HCT116 (cell line): ENCODE measurements at regions not wholly inside any gene's neighbourhood (a gene's known extent, or its start where the extent isn't known, plus 50 kb on each side); places are given as distances from the start of the nearest gene placed in this dataset.

ENCODE experiments used
- ATAC-seq: fragments of 200-7000 bp; cut with Tn5 transposase; 2 replicates; pipeline ENCODE4 v1.9.1; 2020; ENCODE audit warnings: mild to moderate bottlenecking, moderate library complexity
- BruUV-seq: library from RNA; stranded (reverse); fragments of 400-500 nt; replicated peaks from 2 replicates; lab custom pipeline; 2021; lab: Mats Ljungman, UMichigan
- CTCF ChIA-PET: fragments of 300-600 bp; sonication (Branson Sonifier 250); formaldehyde crosslinking; loops from one replicate; lab custom pipeline; 2021; ENCODE audit warnings: antibody characterized with exemption; lab: Charles Lee
- POLR2A ChIA-PET: fragments of 300-600, 350-600 bp; sonication (Branson Sonifier 250); formaldehyde crosslinking; loops from one replicate; lab custom pipeline; 2021; ENCODE audit warnings: antibody characterized with exemption; lab: Charles Lee
- RAD21 ChIA-PET, 2 experiments: fragments of 300-600 bp; sonication (Branson Sonifier 250); formaldehyde crosslinking; loops; one replicate each; lab custom pipeline; 2023; ENCODE audit warnings: low total read pairs in 2 of 2; ENCODE audit not compliant: uncharacterized antibody in 2 of 2, unreplicated experiment in 2 of 2, low non-redundant PET in 1 of 2; lab: Charles Lee
- DNase-seq: peaks from one replicate; pipeline ENCODE4 v3.0.0-alpha.2; 2010; ENCODE audit warnings: low read depth, low spot score
- H2AFZ ChIP-seq: fragments of 200-600 bp; shearing (Covaris generic), sonication (generic); 2 replicates; pipeline ENCODE4 v1.6.1; 2017; ENCODE audit warnings: low read depth, mixed run types, mixed read lengths, antibody characterized with exemption, low read length; ENCODE audit not compliant: poor library complexity, severe bottlenecking
- H3K27ac ChIP-seq: 2 replicates; pipeline ENCODE4 v1.5.1; 2012; ENCODE audit warnings: low read depth, low read length
- H3K27me3 ChIP-seq: fragments of 200-600 bp; sonication (generic); 2 replicates; pipeline ENCODE4 v1.6.1; 2016; ENCODE audit warnings: mixed run types, low read length, mixed read lengths; ENCODE audit not compliant: insufficient read depth
- H3K36me3 ChIP-seq, 2 experiments: fragments of 200-500 bp in 1 of 2; fragments of 200-600 bp in 1 of 2; sonication (Bioruptor generic) in 1 of 2; sonication (generic) in 1 of 2; 2 replicates each; pipeline versions ENCODE4 v1.5.1 to v1.6.1; 2014 to 2016; ENCODE audit warnings: low read length in 2 of 2, inconsistent platforms in 1 of 2, mixed read lengths in 1 of 2, mixed run types in 1 of 2; ENCODE audit not compliant: insufficient read depth in 2 of 2, control insufficient read depth in 1 of 2
- H3K4me1 ChIP-seq, 2 experiments: fragments of 200-600 bp in 1 of 2; sonication (generic) in 1 of 2; 2 replicates each; pipeline versions ENCODE4 v1.5.1 to v1.6.1; 2012 to 2017; ENCODE audit warnings: low read length in 2 of 2, inconsistent platforms in 1 of 2, mild to moderate bottlenecking in 1 of 2, mixed read lengths in 1 of 2, mixed run types in 1 of 2, moderate library complexity in 1 of 2; ENCODE audit not compliant: insufficient read depth in 2 of 2, control insufficient read depth in 1 of 2
- H3K4me2 ChIP-seq: fragments of 200-600 bp; sonication (generic); 2 replicates; pipeline ENCODE4 v1.6.1; 2017; ENCODE audit warnings: mixed run types, low read length, mixed read lengths
- H3K4me3 ChIP-seq, 2 experiments: fragments of 200-600 bp in 1 of 2; sonication (generic) in 1 of 2; replicated peaks in 1 of 2; 2 replicates each; pipeline ENCODE4 v1.5.1; 2011 to 2016; ENCODE audit warnings: low read length in 2 of 2, control low read depth in 1 of 2, low read depth in 1 of 2, mild to moderate bottlenecking in 1 of 2, mixed read lengths in 1 of 2, mixed run types in 1 of 2
- H3K79me2 ChIP-seq: fragments of 200-600 bp; sonication (generic); 2 replicates; pipeline ENCODE4 v1.6.1; 2017; ENCODE audit warnings: mild to moderate bottlenecking, mixed run types, low read length, moderate library complexity, mixed read lengths; ENCODE audit not compliant: insufficient read depth
- H3K9ac ChIP-seq: fragments of 200-600 bp; sonication (generic); 2 replicates; pipeline ENCODE4 v1.6.1; 2016; ENCODE audit warnings: low read length, mixed read lengths
- H3K9me2 ChIP-seq: fragments of 200-600 bp; sonication (generic), shearing (Covaris generic); 2 replicates; pipeline ENCODE4 v1.6.1; 2017; ENCODE audit warnings: mixed run types, mild to moderate bottlenecking, moderate library complexity; ENCODE audit not compliant: insufficient read depth
- H3K9me3 ChIP-seq, 2 experiments: fragments of 200-500 bp in 1 of 2; fragments of 200-600 bp in 1 of 2; sonication (Bioruptor generic) in 1 of 2; sonication (generic) in 1 of 2; 2 replicates each; pipeline ENCODE4 v1.6.1; 2014 to 2017; ENCODE audit warnings: low read length in 2 of 2, mixed read lengths in 2 of 2, inconsistent platforms in 1 of 2, low read depth in 1 of 2, mild to moderate bottlenecking in 1 of 2, mixed run types in 1 of 2, moderate library complexity in 1 of 2; ENCODE audit not compliant: control insufficient read depth in 1 of 2, insufficient read depth in 1 of 2
- H4K20me1 ChIP-seq: fragments of 200-600 bp; sonication (generic), shearing (Covaris generic); 2 replicates; pipeline ENCODE4 v1.6.1; 2017; ENCODE audit warnings: mixed run types, mild to moderate bottlenecking, moderate library complexity; ENCODE audit not compliant: insufficient read depth
- CEBPB ChIP-seq: IDR thresholded peaks from 2 replicates; pipeline ENCODE4 v1.6.1; 2012; ENCODE audit warnings: low read depth
- EGR1 ChIP-seq: IDR thresholded peaks from 2 replicates; pipeline ENCODE4 v1.6.1; 2012; ENCODE audit warnings: low read depth
- ELF1 ChIP-seq: IDR thresholded peaks from 2 replicates; pipeline ENCODE4 v1.6.1; 2012; ENCODE audit warnings: low read depth, borderline replicate concordance
- EZH2phosphoT487 ChIP-seq: fragments of 200-600 bp; IDR thresholded peaks from 2 replicates; pipeline ENCODE4 v1.6.1; 2018; ENCODE audit warnings: antibody characterized with exemption, borderline replicate concordance
- FOSL1 ChIP-seq: IDR thresholded peaks from 2 replicates; pipeline ENCODE4 v1.6.1; 2012; ENCODE audit warnings: low read depth
- JUND ChIP-seq: IDR thresholded peaks from 2 replicates; pipeline ENCODE4 v1.6.1; 2012
- POLR2A ChIP-seq: IDR thresholded peaks from 2 replicates; pipeline ENCODE4 v1.7.0; 2011; ENCODE audit warnings: borderline replicate concordance; ENCODE audit not compliant: insufficient read depth, insufficient read length; ENCODE audit errors: extremely low read depth
- POLR2AphosphoS5 ChIP-seq: IDR thresholded peaks from 2 replicates; pipeline ENCODE4 v1.6.1; 2011; ENCODE audit warnings: mild to moderate bottlenecking, low read depth, low read length, moderate library complexity
- RAD21 ChIP-seq: IDR thresholded peaks from 2 replicates; pipeline ENCODE4 v1.6.1; 2012; ENCODE audit warnings: low read depth, mild to moderate bottlenecking
- SIN3A ChIP-seq: IDR thresholded peaks from 2 replicates; pipeline ENCODE4 v1.6.1; 2012; ENCODE audit warnings: low read depth
- SP1 ChIP-seq: IDR thresholded peaks from 2 replicates; pipeline ENCODE4 v1.6.1; 2012; ENCODE audit warnings: low read depth
- SRF ChIP-seq: IDR thresholded peaks from 2 replicates; pipeline ENCODE4 v1.6.1; 2012; ENCODE audit warnings: low read depth
- TCF7L2 ChIP-seq: IDR thresholded peaks from 2 replicates; pipeline ENCODE4 v1.7.0; 2011; ENCODE audit warnings: borderline replicate concordance, inconsistent platforms; ENCODE audit not compliant: insufficient read depth, insufficient read length; ENCODE audit errors: extremely low read depth
- ZFX ChIP-seq: fragments of 450-650 bp; IDR thresholded peaks from 2 replicates; pipeline ENCODE4 v1.6.1; 2017
- ZNF274 ChIP-seq: fragments of 200-500 bp; sonication (Bioruptor generic); IDR thresholded peaks from 2 replicates; pipeline ENCODE4 v1.6.1; 2014; ENCODE audit warnings: mild to moderate bottlenecking, low read depth, low read length, inconsistent platforms
- intact Hi-C: fragments of 100-400 bp; cut with micrococcal nuclease; formaldehyde crosslinking; loops from 2 replicates; pipeline ENCODE4 v1.10.0; 2022
- TF ChIP-seq, protein P1 (sequence below), 3 experiments: fragments of 200-600 bp in 1 of 3; sonication (generic) in 1 of 3; IDR thresholded peaks in 2 of 3; conservative IDR thresholded peaks in 1 of 3; 2 replicates each; pipeline ENCODE4 v1.5.1; 2012 to 2017; ENCODE audit warnings: low read depth in 2 of 3, low read length in 2 of 3, antibody characterized with exemption in 1 of 3, borderline replicate concordance in 1 of 3, control low read depth in 1 of 3, mild to moderate bottlenecking in 1 of 3, mixed read lengths in 1 of 3, mixed run types in 1 of 3, moderate library complexity in 1 of 3; ENCODE audit not compliant: insufficient read depth in 1 of 3
- TF ChIP-seq, protein P2 (sequence below): IDR thresholded peaks from 2 replicates; pipeline ENCODE4 v1.6.1; 2012; ENCODE audit warnings: low read depth
- TF ChIP-seq, protein P3 (sequence below): IDR thresholded peaks from 2 replicates; pipeline ENCODE4 v1.6.1; 2011; ENCODE audit warnings: mild to moderate bottlenecking, low read length, moderate library complexity; ENCODE audit not compliant: insufficient replicate concordance; ENCODE audit errors: extremely low read depth
- TF ChIP-seq, protein P4 (sequence below): IDR thresholded peaks from 2 replicates; pipeline ENCODE4 v1.6.1; 2012
- TF ChIP-seq, protein P5 (sequence below): IDR thresholded peaks from 2 replicates; pipeline ENCODE4 v1.6.1; 2012

DNA sequence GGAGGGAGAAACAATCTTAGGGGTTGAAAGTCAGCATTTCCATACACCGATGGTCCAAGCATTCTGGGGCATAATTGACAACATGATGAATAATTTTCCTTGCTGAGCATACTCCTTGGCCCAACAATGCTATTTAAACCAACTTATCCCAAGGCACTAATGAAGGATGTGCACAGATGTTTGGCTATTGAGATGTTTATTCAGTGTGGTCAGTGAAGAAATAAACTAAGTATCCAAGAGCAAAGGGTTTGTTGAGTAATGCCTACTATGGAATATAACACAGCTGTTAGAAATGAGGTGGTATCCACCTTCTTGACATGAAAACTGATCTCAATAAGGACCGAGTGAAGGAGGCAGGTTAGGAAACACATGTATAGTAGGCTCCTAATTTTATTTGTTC lies 53.9 kb upstream of the RAB6D start:
- POLR2A ChIA-PET: no interaction called here
- intact Hi-C loops: no loop called here

More for the DNA sequence above, 53.9 kb upstream of the RAB6D start:
- no peaks in the 10 kb centered on the region for H3K79me2 ChIP-seq
- H3K9me3 ChIP-seq: no peaks in the 10 kb centered on the region
- H3K36me3 ChIP-seq: no peaks in the 10 kb centered on the region
- ATAC-seq (no peak), DNase-seq (no peak)
- BruUV-seq: no TSS peak
- no peaks in the 10 kb centered on the region; a peak in 1 of 4 replicates for H3K4me1 ChIP-seq
- ChIA-PET CTCF (interaction anchor here (0.9 kb wide), 1 partner anchor 75 kb away, joined by 3 read pairs; no protein-coding TSS in a partner anchor), RAD21 (no interaction called here)
- no peak overlapping the region for H3K4me2 ChIP-seq
- H3K9ac ChIP-seq: no peak overlapping the region
- no peak overlapping the region for H2AFZ ChIP-seq
- no peak overlapping the region for H3K27ac ChIP-seq
- TF ChIP-seq, protein P1, sequence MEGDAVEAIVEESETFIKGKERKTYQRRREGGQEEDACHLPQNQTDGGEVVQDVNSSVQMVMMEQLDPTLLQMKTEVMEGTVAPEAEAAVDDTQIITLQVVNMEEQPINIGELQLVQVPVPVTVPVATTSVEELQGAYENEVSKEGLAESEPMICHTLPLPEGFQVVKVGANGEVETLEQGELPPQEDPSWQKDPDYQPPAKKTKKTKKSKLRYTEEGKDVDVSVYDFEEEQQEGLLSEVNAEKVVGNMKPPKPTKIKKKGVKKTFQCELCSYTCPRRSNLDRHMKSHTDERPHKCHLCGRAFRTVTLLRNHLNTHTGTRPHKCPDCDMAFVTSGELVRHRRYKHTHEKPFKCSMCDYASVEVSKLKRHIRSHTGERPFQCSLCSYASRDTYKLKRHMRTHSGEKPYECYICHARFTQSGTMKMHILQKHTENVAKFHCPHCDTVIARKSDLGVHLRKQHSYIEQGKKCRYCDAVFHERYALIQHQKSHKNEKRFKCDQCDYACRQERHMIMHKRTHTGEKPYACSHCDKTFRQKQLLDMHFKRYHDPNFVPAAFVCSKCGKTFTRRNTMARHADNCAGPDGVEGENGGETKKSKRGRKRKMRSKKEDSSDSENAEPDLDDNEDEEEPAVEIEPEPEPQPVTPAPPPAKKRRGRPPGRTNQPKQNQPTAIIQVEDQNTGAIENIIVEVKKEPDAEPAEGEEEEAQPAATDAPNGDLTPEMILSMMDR (IDR thresholded peaks at IDR 0.05 in 2 of 3, conservative IDR thresholded peaks at IDR 0.05 in 1 of 3; ENCODE audit: borderline replicate concordance in 1 of 3, insufficient read depth in 1 of 3, low read depth in 2 of 3, low read length in 2 of 3): no peak
- no peak for TF ChIP-seq EZH2phosphoT487
- no peak for TF ChIP-seq EGR1
- no peak for TF ChIP-seq SP1
- no peak for TF ChIP-seq JUND
- no peak for TF ChIP-seq CEBPB
- TF ChIP-seq SIN3A: no peak
- TF ChIP-seq, protein P2, sequence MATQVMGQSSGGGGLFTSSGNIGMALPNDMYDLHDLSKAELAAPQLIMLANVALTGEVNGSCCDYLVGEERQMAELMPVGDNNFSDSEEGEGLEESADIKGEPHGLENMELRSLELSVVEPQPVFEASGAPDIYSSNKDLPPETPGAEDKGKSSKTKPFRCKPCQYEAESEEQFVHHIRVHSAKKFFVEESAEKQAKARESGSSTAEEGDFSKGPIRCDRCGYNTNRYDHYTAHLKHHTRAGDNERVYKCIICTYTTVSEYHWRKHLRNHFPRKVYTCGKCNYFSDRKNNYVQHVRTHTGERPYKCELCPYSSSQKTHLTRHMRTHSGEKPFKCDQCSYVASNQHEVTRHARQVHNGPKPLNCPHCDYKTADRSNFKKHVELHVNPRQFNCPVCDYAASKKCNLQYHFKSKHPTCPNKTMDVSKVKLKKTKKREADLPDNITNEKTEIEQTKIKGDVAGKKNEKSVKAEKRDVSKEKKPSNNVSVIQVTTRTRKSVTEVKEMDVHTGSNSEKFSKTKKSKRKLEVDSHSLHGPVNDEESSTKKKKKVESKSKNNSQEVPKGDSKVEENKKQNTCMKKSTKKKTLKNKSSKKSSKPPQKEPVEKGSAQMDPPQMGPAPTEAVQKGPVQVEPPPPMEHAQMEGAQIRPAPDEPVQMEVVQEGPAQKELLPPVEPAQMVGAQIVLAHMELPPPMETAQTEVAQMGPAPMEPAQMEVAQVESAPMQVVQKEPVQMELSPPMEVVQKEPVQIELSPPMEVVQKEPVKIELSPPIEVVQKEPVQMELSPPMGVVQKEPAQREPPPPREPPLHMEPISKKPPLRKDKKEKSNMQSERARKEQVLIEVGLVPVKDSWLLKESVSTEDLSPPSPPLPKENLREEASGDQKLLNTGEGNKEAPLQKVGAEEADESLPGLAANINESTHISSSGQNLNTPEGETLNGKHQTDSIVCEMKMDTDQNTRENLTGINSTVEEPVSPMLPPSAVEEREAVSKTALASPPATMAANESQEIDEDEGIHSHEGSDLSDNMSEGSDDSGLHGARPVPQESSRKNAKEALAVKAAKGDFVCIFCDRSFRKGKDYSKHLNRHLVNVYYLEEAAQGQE: no peak
- no peak for TF ChIP-seq SRF
- no peak for TF ChIP-seq POLR2AphosphoS5
- TF ChIP-seq, protein P3, sequence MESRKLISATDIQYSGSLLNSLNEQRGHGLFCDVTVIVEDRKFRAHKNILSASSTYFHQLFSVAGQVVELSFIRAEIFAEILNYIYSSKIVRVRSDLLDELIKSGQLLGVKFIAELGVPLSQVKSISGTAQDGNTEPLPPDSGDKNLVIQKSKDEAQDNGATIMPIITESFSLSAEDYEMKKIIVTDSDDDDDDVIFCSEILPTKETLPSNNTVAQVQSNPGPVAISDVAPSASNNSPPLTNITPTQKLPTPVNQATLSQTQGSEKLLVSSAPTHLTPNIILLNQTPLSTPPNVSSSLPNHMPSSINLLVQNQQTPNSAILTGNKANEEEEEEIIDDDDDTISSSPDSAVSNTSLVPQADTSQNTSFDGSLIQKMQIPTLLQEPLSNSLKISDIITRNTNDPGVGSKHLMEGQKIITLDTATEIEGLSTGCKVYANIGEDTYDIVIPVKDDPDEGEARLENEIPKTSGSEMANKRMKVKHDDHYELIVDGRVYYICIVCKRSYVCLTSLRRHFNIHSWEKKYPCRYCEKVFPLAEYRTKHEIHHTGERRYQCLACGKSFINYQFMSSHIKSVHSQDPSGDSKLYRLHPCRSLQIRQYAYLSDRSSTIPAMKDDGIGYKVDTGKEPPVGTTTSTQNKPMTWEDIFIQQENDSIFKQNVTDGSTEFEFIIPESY: no peak
- TF ChIP-seq ZFX: no peak
- TF ChIP-seq, protein P4, sequence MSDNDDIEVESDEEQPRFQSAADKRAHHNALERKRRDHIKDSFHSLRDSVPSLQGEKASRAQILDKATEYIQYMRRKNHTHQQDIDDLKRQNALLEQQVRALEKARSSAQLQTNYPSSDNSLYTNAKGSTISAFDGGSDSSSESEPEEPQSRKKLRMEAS: no peak
- TF ChIP-seq POLR2A: no peak
- TF ChIP-seq TCF7L2: no peak
- TF ChIP-seq, protein P5, sequence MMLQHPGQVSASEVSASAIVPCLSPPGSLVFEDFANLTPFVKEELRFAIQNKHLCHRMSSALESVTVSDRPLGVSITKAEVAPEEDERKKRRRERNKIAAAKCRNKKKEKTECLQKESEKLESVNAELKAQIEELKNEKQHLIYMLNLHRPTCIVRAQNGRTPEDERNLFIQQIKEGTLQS: no peak
- TF ChIP-seq ELF1: no peak
- no peak for TF ChIP-seq ZNF274
- TF ChIP-seq RAD21: no peak
- no peak for TF ChIP-seq FOSL1
- peaks cover 9% of the 10 kb centered on the region for H3K27me3 ChIP-seq
- no peak overlapping the region for H3K4me3 ChIP-seq
- H4K20me1 ChIP-seq: no peaks in the 10 kb centered on the region
- H3K9me2 ChIP-seq: no peaks in the 10 kb centered on the region
